ENCODE measurements at regions not wholly inside any gene's neighbourhood (a gene's known extent, or its start where the extent isn't known, plus 50 kb on each side); places are given as distances from the start of the nearest gene placed in this dataset.

- peaks cover 6% of the 10 kb centered on the region; the same call in 2 of the 3 replicates for H3K36me3 Mint-ChIP-seq (ENCODE audit: low read depth)
- ATAC-seq, result no peak
- no peaks in the 10 kb centered on the region for H3K27me3 ChIP-seq (ENCODE audit: insufficient read depth)
- no peak overlapping the region for H3K4me3 ChIP-seq
- no peak for DNase-seq (ENCODE audit: low spot score)
- H3K9me2 ChIP-seq (ENCODE audit: insufficient read depth), result peaks cover 2% of the 10 kb centered on the region; the same call in 1 of the 2 replicates
- no peaks in the 10 kb centered on the region for H4K20me1 ChIP-seq (replicated peaks; ENCODE audit: insufficient read depth)
- H3K4me2 ChIP-seq, result no peak overlapping the region
- no peaks in the 10 kb centered on the region for H3K79me2 ChIP-seq (replicated peaks; ENCODE audit: insufficient read depth)
- H3K27ac Mint-ChIP-seq, result peak overlapping the region; percentile 20; the same call in 1 of the 2 replicates
- H3K27me3 Mint-ChIP-seq (ENCODE audit: insufficient read depth, low read depth, poor library complexity), result no peaks in the 10 kb centered on the region
- no peaks in the 10 kb centered on the region for H3F3A ChIP-seq (replicated peaks; ENCODE audit: low read depth)
- H2AFZ ChIP-seq, result peak overlapping the region; percentile 81; the same call in 1 of the 2 replicates
- no peak overlapping the region for H3K4me3 Mint-ChIP-seq
- no peaks in the 10 kb centered on the region for H3K4me1 ChIP-seq (ENCODE audit: insufficient read depth)
- no peaks in the 10 kb centered on the region for H3K36me3 ChIP-seq (ENCODE audit: insufficient read depth)
- H3K27ac ChIP-seq (ENCODE audit: low read depth), result no peak overlapping the region
- TF ChIP-seq CTCF (conservative IDR thresholded peaks at IDR 0.05; ENCODE audit: low read depth in 2 of 2) (no peak), ZNF114 (CRISPR knock-in tag; IDR thresholded peaks at IDR 0.05) (no peak), STAT1 (IDR thresholded peaks at IDR 0.05; ENCODE audit: unreplicated experiment) (no peak), REST (IDR thresholded peaks at IDR 0.05; ENCODE audit: unreplicated experiment) (no peak), ETS1 (IDR thresholded peaks at IDR 0.05) (no peak), ZNF462 (CRISPR knock-in tag; IDR thresholded peaks at IDR 0.05) (no peak), JUNB (IDR thresholded peaks at IDR 0.05; ENCODE audit: unreplicated experiment) (no peak), EZH2 (IDR thresholded peaks at IDR 0.05; ENCODE audit: low read depth, unreplicated experiment) (no peak), NANOG (IDR thresholded peaks at IDR 0.05; ENCODE audit: borderline replicate concordance) (no peak), EZH2phosphoT487 (IDR thresholded peaks at IDR 0.05; ENCODE audit: unreplicated experiment) (no peak), POLR2AphosphoS5 (IDR thresholded peaks at IDR 0.05; ENCODE audit: low read depth) (no peak), CREB1 (CRISPR knock-in tag; IDR thresholded peaks at IDR 0.05; ENCODE audit: low read depth) (no peak), ZNF331 (CRISPR knock-in tag; IDR thresholded peaks at IDR 0.05; ENCODE audit: low read depth) (no peak)
- H3K9me3 Mint-ChIP-seq, result peaks cover 13% of the 10 kb centered on the region
- H3K4me1 Mint-ChIP-seq, result peaks cover 7% of the 10 kb centered on the region
These were observed 272.8 kb upstream of the CPEB2 start for GRCh38 chr4:14729282-14730000.

Measured in GM23338 (cell line).